Suprapubic skin (tissue), 4 donors: ENCODE measurements at regions not wholly inside any gene's neighbourhood (a gene's known extent, or its start where the extent isn't known, plus 50 kb on each side); places are given as distances from the start of the nearest gene placed in this dataset.

Experiments used
- EP300 ChIP-seq: sonication (generic); formaldehyde crosslinking; IDR thresholded peaks from one replicate; pipeline ENCODE4 v1.6.1; 2017; ENCODE audit warnings: antibody characterized with exemption
- POLR2A ChIP-seq, 2 donors: fragments of 450-650 bp; IDR thresholded peaks; one replicate each; pipeline ENCODE4 v1.6.1; 2017; ENCODE audit warnings: antibody characterized with exemption in 2 of 2, mild to moderate bottlenecking in 2 of 2, moderate library complexity in 2 of 2
- POLR2AphosphoS5 ChIP-seq, 3 donors: sonication (generic); formaldehyde crosslinking; IDR thresholded peaks; one replicate each; pipeline ENCODE4 v1.6.1; 2017; ENCODE audit warnings: antibody characterized with exemption in 3 of 3
- TF ChIP-seq, protein P1 (sequence below), 2 donors: fragments of 200-600 bp in 1 of 2; fragments of 450-650 bp in 1 of 2; sonication (generic) in 1 of 2; IDR thresholded peaks; one replicate each; pipeline ENCODE4 v1.5.1; 2016 to 2019; ENCODE audit warnings: antibody characterized with exemption in 2 of 2, mild to moderate bottlenecking in 1 of 2, moderate library complexity in 1 of 2

DNA sequence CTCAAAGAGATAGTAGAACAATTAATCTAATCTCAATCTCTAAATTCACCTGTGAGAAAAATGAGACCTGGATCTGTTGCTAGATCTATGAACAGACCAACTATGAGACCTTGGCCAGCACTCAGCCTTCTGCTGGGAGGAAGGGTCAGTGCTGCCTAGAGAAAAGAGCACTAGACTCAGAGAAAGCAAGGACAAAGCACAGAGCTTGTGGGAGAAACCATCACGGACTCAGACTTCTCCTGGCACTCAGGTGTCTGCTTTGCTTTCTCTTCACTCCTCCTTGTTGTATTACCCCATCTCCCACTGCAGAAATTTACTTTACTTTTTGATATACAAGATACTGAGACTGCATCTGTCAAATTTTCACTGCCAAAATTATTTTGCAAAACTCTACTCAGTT, 890.0 kb upstream of the NUDT12 start:
- TF ChIP-seq POLR2A (IDR thresholded peaks at IDR 0.05) (no peak), EP300 (no peak), POLR2AphosphoS5 (IDR thresholded peaks at IDR 0.05) (no peak)
- TF ChIP-seq, protein P1, sequence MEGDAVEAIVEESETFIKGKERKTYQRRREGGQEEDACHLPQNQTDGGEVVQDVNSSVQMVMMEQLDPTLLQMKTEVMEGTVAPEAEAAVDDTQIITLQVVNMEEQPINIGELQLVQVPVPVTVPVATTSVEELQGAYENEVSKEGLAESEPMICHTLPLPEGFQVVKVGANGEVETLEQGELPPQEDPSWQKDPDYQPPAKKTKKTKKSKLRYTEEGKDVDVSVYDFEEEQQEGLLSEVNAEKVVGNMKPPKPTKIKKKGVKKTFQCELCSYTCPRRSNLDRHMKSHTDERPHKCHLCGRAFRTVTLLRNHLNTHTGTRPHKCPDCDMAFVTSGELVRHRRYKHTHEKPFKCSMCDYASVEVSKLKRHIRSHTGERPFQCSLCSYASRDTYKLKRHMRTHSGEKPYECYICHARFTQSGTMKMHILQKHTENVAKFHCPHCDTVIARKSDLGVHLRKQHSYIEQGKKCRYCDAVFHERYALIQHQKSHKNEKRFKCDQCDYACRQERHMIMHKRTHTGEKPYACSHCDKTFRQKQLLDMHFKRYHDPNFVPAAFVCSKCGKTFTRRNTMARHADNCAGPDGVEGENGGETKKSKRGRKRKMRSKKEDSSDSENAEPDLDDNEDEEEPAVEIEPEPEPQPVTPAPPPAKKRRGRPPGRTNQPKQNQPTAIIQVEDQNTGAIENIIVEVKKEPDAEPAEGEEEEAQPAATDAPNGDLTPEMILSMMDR (IDR thresholded peaks at IDR 0.05): no peak
